ENCODE measurements at regions not wholly inside any gene's neighbourhood (a gene's known extent, or its start where the extent isn't known, plus 50 kb on each side); places are given as distances from the start of the nearest gene placed in this dataset.
"Not testable (repeated sequence)": the region's sequence is repeated elsewhere in the genome, so short reads cannot be mapped to it uniquely, and the experiment has no call there.

DNA sequence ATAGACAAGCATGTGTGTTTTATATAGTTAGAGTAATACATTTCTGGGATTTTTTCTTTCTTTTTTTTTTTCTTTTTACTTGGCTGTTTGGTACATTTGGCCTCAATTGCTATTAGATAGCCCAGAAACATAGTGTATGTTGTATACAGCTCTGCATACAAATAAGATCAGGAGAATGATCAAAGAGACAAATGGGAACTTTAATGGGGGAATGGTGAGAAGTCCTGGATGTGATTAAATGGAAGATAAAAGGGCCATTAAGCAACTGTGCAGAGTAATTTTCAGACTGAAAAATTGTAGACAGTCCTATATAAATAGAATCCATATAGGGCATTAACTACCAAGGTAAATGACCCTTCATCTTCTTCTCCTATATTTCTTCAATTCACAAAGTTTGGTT, 575.6 kb downstream of the EBF1 start:
- FAIRE-seq (no peak), DNase-seq (ENCODE audit: low spot score in 2 of 2) (no peak)

DNA sequence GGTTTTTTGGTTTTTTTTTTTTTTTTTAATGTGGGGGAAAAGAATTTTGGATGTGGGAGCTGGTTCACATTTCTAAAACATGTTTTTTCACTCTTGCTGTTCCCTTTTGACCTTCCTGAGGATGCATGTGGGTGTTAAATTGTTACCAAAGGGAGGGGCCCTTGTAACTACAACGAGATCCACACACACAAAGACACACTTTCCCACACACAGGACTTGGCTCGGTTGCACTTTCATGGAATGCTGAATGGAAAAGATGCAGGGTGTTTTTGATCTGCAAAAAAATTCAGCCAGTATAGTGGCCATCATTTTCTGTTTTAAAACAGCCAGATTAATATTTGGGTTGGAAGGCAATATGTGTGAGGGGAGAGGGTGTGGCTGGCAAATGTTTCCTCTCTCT, 576.9 kb downstream of the EBF1 start:
- DNase-seq (ENCODE audit: low spot score in 2 of 2) (no peak), FAIRE-seq (no peak)

DNA sequence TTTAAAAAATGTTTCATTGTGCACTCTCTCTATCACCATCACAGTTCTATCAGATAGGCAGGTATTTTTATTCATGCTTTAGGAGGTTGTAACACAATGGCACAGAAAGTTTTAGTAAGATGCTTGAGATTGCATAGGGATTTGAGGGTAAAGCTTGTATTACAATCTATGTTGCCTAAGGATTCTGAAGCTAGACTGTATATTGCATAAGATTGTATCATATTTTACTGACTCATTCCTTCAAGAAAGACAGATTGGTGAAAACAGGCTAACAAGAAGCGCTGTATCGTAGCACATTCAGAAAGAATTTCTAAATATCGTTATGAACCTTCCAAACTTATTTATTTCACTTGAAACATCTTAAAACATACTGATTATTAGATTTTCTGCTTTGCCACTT, 577.7 kb downstream of the EBF1 start:
- no peak for DNase-seq (ENCODE audit: low spot score in 2 of 2)
- no peak for FAIRE-seq

DNA sequence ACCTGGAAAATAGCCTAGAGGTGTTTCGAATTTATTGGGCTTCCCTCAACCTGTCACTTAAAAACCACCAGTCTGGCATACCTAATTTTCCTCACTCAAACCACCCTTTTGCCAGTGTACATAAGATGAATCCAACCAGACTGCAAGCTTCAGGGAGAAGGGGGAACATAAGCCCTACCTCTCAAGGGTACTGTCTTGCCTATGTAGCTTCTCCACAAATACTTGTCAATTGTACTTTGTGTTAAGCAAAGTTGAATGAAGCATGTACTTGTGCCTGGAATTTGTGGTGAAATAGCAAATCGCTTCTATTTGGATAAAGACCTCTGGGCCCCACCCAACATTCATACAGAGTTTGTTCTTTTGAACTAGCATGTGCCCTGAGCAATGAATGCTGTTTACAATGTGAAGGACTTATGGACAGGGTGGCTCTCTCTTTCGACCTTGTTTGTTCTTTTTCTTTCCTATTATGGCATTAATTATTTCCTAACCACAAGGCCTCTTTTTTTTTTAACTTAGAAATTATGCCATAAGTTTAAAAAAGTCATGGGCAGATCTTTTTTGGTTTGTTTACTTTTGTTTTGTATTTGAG, 580.2 kb downstream of the EBF1 start:
- DNase-seq (ENCODE audit: low spot score in 2 of 2) (no peak), FAIRE-seq (no peak)

DNA sequence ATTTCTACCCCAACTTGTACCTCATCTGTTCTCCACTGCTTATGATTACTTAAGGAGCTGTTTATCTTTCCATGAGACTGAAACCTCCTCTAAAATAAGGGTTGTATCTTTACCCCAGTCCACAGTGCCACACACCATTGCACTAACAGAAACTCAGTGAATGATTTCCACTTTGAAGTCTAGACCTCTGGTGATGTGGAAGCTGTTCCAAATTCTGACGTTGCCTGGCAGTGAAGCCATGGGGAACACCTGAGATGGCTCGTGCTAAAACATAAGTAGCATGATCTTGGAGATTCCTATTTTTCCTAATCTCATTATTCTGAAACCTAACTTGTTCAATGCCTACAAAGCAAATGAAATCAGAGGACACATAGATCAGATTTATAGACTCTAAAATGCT, 583.2 kb downstream of the EBF1 start:
- no peak for FAIRE-seq
- DNase-seq (ENCODE audit: low spot score in 2 of 2): no peak

DNA sequence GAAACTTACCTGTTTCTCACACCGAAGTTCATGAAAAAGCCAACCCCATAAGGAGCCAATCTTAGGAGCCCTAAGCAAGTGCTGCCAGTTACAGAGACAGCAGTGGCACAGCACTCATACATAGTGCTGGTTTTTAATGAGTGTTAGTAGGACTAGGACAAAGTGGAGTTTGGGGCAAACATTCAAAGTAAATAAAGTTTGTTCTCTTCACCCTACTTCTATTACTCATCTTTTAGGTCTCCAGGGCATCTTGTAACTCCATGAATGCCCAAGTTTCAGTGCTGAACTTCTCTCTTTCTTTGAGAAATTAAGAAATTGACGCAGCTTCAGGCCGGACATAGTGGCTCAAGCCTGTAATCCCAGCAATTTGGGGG, 584.7 kb downstream of the EBF1 start:
- FAIRE-seq: no peak
- no peak for DNase-seq (ENCODE audit: low spot score in 2 of 2)

DNA sequence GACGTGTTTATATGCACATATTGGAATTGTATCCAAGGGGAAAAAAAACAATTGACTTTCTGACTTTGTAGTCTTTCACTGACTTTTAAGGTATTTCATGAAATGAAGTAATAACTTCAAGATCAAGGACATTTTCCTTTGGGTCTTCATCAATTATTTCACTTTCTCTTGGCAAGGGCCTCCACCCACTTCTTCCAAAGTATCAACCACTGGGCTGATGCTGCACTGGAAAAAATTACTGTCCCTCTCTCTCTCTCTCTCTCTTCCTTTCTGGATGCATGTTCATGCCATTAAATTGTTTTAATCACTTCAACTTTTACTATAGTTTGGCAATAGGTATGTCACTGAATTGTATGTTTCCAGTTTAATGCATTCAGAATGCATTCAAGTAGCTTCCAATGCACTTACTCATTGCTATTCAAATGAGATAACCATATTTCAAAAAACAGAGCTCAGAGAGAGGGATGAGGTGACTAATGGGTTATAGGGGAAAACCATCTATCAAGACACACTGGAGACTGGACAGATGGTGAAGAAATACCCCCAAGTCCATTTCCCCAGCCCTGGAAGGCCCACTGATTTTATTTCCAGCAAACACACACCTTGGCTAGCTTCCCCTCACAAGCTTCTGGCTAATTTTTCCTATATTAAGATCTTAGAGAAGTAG, 585.3 kb downstream of the EBF1 start:
- DNase-seq (ENCODE audit: low spot score in 2 of 2) (no peak), FAIRE-seq (no peak)

DNA sequence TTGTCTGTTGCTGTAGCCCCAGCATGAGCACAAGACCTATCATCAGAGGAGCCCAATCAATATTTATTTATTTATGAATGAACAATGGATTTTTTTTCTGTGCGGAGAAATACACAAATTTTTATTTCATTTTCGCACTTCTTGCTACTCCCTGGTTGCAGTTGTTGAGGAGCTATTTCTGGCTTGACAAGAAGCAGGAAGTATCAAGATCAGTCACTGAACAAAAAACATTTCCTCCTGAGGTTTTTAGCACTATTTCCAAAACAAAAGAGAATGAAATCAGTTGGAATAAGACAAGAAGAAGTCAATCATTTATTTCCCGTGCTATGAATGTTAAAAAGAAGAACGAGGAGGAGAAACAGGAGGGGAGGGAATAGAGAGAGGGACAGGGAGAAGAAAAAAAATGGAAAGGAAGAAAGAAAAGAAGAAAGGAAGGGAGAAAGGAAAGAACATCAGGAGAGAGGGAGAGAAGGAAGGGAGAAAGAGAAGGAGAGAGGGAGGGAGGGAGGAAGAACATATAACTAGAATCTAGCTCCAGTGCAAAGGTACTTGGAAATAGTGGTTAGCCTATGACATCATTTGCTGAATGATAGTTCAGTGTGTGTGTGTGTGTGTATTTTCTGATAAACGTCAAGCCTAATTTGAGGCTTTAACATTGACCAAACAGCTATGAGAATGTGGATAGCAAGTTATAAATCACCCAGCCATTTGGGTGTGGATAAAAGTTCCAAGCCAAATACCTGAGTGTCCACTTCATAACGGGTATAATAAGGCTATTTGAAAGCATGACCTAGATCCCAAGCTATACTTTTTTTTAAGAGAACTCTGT, 586.0 kb downstream of the EBF1 start:
- no peak for FAIRE-seq
- DNase-seq (ENCODE audit: low spot score in 2 of 2): no peak

DNA sequence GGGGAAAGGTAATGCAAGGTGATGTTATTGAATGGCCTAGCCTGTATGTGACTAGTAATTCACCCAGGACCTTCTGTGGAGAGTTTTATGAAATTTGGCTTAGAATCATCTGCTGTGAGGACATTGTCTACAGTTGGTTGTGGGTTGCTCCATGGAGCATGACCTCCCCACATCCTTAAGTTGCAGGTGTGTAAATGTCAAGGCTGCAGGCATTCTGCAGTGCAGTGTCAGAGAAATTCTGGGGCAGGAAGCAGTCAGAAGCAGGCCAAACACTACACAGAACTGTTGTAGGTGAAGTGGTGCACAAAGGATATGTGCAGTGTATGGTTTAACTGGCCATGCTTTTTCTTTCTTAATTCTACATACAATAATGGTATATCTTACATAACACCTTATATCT, 588.3 kb downstream of the EBF1 start:
- FAIRE-seq: no peak
- DNase-seq (ENCODE audit: low spot score in 2 of 2): no peak

DNA sequence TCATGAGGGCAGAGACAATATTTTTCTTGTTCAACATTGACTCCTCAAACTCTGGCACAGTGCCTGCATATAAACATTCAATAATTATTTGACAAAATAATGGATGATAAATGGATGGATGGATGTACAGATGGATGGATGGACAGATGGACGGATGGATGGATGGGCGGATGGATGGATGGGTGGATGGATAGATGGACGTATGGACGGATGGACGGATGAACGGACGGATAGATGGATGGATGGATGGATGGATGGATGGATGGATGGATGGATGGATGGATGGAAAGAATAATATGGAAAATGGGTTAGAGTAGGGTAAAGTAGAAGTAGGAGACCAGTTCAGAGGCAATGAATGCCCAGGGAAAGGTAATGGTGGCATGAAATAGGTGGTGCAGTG, 589.2 kb downstream of the EBF1 start:
- FAIRE-seq (no peak), DNase-seq (ENCODE audit: low spot score in 2 of 2) (no peak)

DNA sequence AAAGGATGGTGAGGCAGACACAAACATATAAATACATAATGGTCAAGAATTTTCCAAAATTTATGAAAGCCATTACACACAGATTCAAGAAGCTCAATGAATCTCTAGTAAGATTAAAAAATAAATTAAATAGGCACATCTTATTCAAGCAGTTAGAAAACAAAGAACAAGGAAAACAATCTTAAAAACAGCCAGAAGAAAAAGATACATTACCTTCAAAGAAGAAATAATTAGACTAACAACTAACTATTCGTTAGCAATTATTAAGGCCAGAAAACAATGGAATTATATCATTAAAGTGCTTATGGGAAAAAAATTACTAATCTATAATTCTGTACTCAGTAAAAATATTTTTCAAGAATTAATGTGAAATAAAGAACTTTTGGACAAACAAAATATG, 593.1 kb downstream of the EBF1 start:
- FAIRE-seq: no peak
- no peak for DNase-seq (ENCODE audit: low spot score in 2 of 2)

DNA sequence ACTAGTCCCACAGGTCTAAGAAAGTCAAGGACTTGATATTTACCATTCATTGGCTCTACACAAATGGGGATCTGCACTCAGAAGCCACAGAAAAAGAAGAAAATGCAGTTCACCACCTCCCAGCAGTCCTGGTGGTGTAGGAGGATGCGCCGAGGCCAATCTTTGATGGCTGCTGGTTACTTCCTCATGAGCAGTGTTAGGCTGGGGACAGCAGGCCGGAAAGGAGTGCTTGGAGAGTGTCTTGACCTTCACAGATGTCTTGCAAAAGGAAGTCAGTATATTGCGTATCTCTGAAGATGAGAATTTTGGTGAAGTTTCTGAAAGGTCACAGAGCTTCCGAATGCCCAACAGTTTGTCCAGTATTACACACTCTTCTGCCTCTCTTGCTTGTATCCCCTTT, 597.0 kb downstream of the EBF1 start:
- no peak for FAIRE-seq
- DNase-seq (ENCODE audit: low spot score in 2 of 2): no peak

DNA sequence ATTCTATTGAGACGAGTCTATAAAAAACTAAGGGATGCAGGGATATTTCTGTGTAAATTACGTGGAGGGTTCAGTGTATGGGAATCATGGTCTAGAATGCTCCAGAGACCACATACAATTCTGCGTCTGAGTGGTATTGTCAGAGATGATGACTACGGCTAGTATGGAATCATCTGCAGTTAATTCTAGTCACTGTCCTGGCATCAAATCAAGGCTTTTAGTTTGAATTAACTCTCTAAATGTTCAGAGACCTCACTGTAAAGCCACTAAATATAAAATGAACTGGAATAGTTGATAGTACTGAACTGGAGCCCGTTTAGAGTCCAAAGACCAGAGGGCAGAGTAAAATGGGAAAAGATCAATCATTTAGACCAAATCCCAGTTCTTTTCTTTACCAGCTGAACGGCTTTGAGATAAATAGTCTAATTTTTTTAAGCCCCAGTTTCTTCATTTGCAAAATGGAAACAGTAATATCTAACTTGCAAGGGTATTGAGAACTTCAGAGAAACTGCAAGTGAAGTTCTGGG, 599.8 kb downstream of the EBF1 start:
- FAIRE-seq (no peak), DNase-seq (ENCODE audit: low spot score in 2 of 2) (no peak)

DNA sequence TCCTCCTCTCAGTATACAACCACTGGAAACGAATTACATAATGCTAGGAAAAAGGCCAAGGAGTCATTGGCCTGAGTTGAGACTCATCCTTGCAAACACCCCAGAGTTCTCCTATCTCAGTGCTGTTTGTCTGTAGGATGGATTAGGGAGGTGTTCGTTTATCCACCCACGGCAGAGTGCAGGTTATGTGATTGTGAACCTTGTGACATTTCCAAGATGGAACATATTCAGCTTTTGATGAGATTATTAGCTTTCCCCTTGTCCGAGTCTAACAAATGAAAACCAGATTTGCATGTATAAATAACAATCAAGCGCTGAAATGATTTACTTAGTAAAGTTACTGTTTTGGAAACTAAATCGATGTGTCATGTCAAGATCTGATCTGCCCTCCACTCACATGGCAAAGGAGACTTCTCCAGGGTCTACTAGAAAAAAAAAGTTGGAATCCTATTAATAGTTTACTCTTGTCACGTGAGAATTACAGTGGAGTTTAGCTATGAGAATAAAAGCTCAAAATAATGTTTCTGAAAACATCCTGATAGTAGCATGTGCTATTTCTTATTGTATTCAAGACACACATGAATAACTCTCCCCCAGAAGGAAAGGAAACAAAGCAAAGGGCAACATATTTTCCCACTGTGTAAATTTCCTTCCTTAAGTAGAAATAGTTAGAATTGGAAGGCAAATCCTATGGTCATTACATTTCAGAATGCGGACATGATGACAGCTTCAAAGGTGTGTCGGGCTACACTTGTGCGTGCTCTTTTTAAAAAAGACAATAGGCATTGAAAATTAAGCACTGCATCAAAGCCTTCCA, 600.4 kb downstream of the EBF1 start:
- no peak for FAIRE-seq
- no peak for DNase-seq (ENCODE audit: low spot score in 2 of 2)

DNA sequence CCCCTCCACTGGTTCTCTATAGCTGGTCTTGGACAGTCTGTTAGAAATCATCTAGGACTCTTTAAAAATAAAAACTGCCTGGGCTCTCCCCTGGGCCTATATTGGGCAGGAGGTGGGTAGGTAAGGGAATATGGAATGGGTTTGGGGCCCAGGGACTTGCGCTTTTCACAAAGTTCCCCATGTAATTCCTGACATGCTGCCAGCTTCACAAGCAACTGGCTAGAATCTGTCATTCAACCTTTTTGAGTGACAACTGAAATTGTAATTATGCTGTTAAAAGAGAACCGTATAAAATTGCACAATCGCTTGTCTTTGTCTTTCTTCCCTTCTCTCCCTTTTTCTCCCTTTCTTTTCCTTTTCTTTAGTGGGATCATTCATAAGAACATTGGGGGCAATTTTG, 603.1 kb downstream of the EBF1 start:
- no peak for FAIRE-seq
- no peak for DNase-seq (ENCODE audit: low spot score in 2 of 2)

DNA sequence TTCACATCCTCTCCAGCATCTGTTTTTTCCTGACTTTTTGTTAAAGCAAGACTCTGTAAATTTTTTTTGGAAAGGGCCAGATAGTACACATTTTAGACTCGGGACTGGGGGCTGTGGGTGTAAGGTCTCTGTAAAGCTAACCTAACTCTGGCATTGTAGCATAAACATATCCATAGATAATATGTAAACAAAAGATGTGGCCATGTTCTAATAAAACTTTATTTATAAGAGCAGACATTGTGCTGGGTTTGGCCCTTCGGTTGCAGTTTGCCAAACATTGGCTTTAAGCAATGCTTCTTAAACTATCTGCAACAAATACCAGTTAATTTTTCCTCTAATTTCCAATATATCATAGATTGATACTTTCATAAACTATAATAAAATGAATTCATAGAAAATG, 605.2 kb downstream of the EBF1 start:
- DNase-seq (ENCODE audit: low spot score in 2 of 2) (no peak), FAIRE-seq (no peak)

DNA sequence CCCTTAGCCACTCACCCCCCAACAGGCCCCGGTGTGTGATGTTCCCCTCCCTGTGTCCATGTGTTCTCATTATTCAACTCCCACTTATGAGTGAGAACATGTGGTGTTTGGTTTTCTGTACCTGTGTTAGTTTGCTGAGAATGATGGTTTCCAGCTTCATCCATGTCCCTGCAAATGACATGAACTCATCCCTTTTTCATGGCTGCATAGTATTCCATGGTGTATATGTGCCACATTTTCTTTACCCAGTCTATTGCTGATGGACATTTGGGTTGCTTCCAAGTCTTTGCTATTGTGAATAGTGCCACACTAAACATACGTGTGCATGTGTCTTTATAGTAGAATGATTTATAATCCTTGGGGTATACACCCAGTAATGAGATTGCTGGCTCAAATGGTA, 605.7 kb downstream of the EBF1 start:
- not testable (repeated sequence) for DNase-seq (ENCODE audit: low spot score in 2 of 2); FAIRE-seq

DNA sequence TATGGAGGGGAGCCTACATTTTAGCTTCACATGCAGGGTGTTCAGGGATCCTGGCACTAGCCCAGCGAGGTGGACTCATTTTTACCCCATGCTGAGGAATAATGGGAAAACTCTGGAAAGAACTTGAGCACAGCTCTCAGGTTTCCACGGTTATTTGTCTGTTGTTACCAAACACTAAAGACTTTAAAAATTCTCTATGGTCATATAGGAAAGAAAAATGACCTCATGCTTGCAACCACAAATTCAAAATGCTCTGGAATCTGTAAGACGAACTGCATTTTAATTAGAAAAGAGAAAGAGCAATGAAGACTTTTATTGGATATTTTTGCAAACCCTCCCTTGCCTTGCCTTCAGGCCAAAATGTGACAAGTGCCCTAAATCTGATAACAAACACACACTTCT, 606.9 kb downstream of the EBF1 start:
- DNase-seq (ENCODE audit: low spot score in 2 of 2): no peak
- FAIRE-seq: no peak

DNA sequence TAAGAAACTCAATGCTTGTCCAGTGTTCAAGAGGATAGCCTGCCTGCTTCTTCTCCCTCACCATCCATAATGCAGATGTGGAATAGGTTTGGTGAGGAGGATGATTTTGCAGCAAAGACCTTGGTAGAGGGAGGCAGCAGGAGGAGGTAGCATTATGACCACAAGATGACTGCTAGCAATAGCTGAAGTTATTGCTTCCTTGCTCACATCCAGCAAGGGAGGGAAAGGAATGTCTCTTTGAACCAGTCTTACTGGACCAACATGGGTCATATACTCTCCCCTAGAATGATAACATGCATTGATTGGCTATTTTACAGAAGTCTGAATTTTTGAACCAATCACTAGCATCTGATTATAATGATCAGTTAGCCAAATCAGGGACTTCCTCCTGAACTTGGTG, 607.6 kb downstream of the EBF1 start:
- no peak for DNase-seq (ENCODE audit: low spot score in 2 of 2)
- no peak for FAIRE-seq

DNA sequence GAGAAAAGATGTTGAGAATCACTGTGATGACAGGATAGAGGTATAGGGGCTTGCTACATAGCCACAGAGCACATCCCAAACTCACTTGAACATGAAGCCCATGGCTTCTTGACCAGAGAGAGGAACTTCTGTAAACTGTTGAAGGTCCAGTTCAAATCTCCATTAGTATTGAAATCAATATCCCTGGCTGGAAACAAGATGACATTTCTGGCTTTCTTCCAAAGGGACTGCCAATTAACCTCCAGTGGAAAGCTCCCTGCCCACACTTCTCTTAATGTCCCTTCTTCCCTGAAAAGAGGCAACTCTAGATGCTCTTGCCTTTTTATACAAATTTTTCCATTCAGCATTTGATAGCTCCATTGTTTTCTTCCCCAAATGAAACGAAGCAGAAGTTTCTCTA, 612.1 kb downstream of the EBF1 start:
- no peak for DNase-seq (ENCODE audit: low spot score in 2 of 2)
- no peak for FAIRE-seq

DNA sequence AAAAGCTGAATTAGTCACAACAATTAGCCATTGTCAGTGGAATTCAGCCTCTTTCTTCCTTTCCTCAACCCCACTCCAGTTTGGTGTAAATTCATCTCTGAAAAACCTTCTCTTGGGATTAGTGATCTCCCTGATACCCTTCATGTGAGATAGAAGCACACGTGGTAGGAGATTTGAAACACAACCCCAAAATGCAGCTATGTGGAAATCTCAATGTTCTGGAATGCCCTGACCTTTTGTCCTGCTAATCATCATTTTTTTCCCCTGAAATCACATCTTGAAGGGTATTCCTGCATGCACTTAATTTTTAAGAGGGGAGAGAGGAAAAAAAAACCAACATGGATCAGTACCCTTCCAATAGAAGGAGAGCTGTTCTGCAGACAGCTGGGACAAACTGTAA, 612.6 kb downstream of the EBF1 start:
- FAIRE-seq: no peak
- DNase-seq (ENCODE audit: low spot score in 2 of 2): no peak

All from frontal cortex (tissue), 3 donors.